HepG2 (cell line): ENCODE measurements at regions not wholly inside any gene's neighbourhood (a gene's known extent, or its start where the extent isn't known, plus 50 kb on each side); places are given as distances from the start of the nearest gene placed in this dataset.

Experiments used
- ATAC-seq: fragments of 200-7000 bp; cut with Tn5 transposase; 3 replicates; pipeline ENCODE4 v1.9.1; 2020; ENCODE audit warnings: mild to moderate bottlenecking, moderate library complexity
- BruUV-seq: library from RNA; stranded (reverse); fragments of 400-500 nt; replicated peaks from 2 replicates; lab custom pipeline; 2021; lab: Mats Ljungman, UMichigan
- CTCF ChIA-PET: fragments of 300-600 bp; formaldehyde crosslinking; extraction: SDS; loops from one replicate; lab custom pipeline; 2021; ENCODE audit warnings: low total read pairs, inconsistent platforms, low intra/inter-chr PET ratio; lab: Yijun Ruan, JAX
- POLR2A ChIA-PET: fragments of 350-600 bp; sonication (Branson Sonifier 250); formaldehyde crosslinking; loops from one replicate; lab custom pipeline; 2020; ENCODE audit warnings: antibody characterized with exemption, inconsistent platforms; lab: Yijun Ruan, JAX
- DNase-seq: peaks from one replicate; pipeline ENCODE4 v3.0.0-alpha.2; 2015; ENCODE audit warnings: low spot score
- FAIRE-seq: peaks from 3 replicates; lab custom pipeline; 2011; peaks lifted over from hg19 to GRCh38; lab: Jason Lieb, UNC
- H2AFZ ChIP-seq: one replicate; pipeline ENCODE4 v1.6.1; 2011; ENCODE audit warnings: low read length, inconsistent platforms
- H3K27ac ChIP-seq: fragments of 300-600 bp; 3 replicates; pipeline ENCODE4 v1.8.0; 2011; ENCODE audit warnings: mixed run types, mild to moderate bottlenecking, mixed read lengths, low read length, inconsistent platforms; ENCODE audit not compliant: insufficient read depth; ENCODE audit errors: extremely low read length
- H3K27me3 ChIP-seq, 2 experiments: fragments of 200-600 bp in 1 of 2; 2 replicates in 1 of 2; 3 replicates in 1 of 2; pipeline versions ENCODE4 v1.6.0 to v1.8.0; 2011; ENCODE audit warnings: low read length in 2 of 2, mild to moderate bottlenecking in 2 of 2, moderate library complexity in 2 of 2, inconsistent platforms in 1 of 2; ENCODE audit not compliant: insufficient read depth in 2 of 2, control insufficient read depth in 1 of 2
- H3K36me3 ChIP-seq, 2 experiments: fragments of 200-600 bp in 1 of 2; replicated peaks in 1 of 2; 2 replicates in 1 of 2; 3 replicates in 1 of 2; pipeline versions ENCODE4 v1.5.1 to v1.8.0; 2011; ENCODE audit warnings: low read length in 2 of 2, inconsistent platforms in 1 of 2; ENCODE audit not compliant: insufficient read depth in 2 of 2, control insufficient read depth in 1 of 2
- H3K4me1 ChIP-seq: 2 replicates; pipeline ENCODE4 v1.5.1; 2012; ENCODE audit warnings: low read length, inconsistent platforms; ENCODE audit not compliant: insufficient read depth
- H3K4me2 ChIP-seq: 2 replicates; pipeline ENCODE4 v1.6.0; 2011; ENCODE audit warnings: low read depth, low read length, inconsistent platforms
- H3K4me3 ChIP-seq, 3 experiments: fragments of 200-600 bp in 1 of 3; sonication (generic), shearing (Covaris generic) in 1 of 3; replicated peaks in 1 of 3; 2 replicates each; pipeline ENCODE4 v1.5.1; 2011 to 2016; ENCODE audit warnings: low read length in 3 of 3, inconsistent platforms in 2 of 3, low read depth in 2 of 3, mild to moderate bottlenecking in 2 of 3, control low read depth in 1 of 3, mixed read lengths in 1 of 3; ENCODE audit not compliant: insufficient read depth in 1 of 3
- H3K79me2 ChIP-seq: one replicate; pipeline ENCODE4 v1.6.1; 2011; ENCODE audit warnings: low read length, inconsistent platforms; ENCODE audit not compliant: insufficient read depth
- H3K9ac ChIP-seq: 2 replicates; pipeline ENCODE4 v1.6.0; 2011; ENCODE audit warnings: mild to moderate bottlenecking, low read depth, low read length, inconsistent platforms; ENCODE audit not compliant: insufficient read depth
- H3K9me3 ChIP-seq: 2 replicates; pipeline ENCODE4 v1.5.1; 2012; ENCODE audit warnings: mild to moderate bottlenecking, low read length
- H4K20me1 ChIP-seq: 2 replicates; pipeline ENCODE4 v1.6.0; 2011; ENCODE audit warnings: inconsistent platforms, mild to moderate bottlenecking, low read length, moderate library complexity; ENCODE audit not compliant: insufficient read depth
- CTCF ChIP-seq: sonication (generic); formaldehyde crosslinking; IDR thresholded peaks from 2 replicates; pipeline ENCODE4 v1.5.0; 2020; ENCODE audit warnings: mild to moderate bottlenecking, missing genetic modification reagents, moderate library complexity
- MYNN ChIP-seq: sonication (generic); formaldehyde crosslinking; IDR thresholded peaks from 2 replicates; pipeline ENCODE4 v1.4.0; 2020; ENCODE audit warnings: mild to moderate bottlenecking, low read depth, missing genetic modification reagents
- POGK ChIP-seq: sonication (generic); formaldehyde crosslinking; conservative IDR thresholded peaks from 2 replicates; pipeline ENCODE4 v1.8.0; 2022; ENCODE audit warnings: mild to moderate bottlenecking, moderate library complexity, missing genetic modification reagents
- STAG1 ChIP-seq: sonication (generic); formaldehyde crosslinking; IDR thresholded peaks from 2 replicates; pipeline ENCODE4 v1.4.0; 2020; ENCODE audit warnings: missing genetic modification reagents
- WGBS: methylation state at CpG from one replicate; pipeline ENCODE4 v1.1.6; 2017; ENCODE audit warnings: low lambda C conversion rate; 5-methylcytosine and 5-hydroxymethylcytosine counted together
- in situ Hi-C: cut with HindIII; loops from 2 replicates; pipeline ENCODE4 v1.10.0; 2017; ENCODE audit warnings: low pct_unique_long_range_greater_than_20kb; ENCODE audit not compliant: extremely low pct_ligation_motif_present
- intact Hi-C: fragments of 100-400 bp; cut with micrococcal nuclease; formaldehyde crosslinking; loops from one replicate; pipeline ENCODE4 v1.10.0; 2022; ENCODE audit not compliant: unreplicated experiment

GRCh38 chr10:4174197-4174596, 389.2 kb upstream of the KLF6 start:
- intact Hi-C loops (no loop called here), in situ Hi-C loops (no loop called here)
- WGBS = 35% methylated on average over 8 of the region's 9 CpGs
- no peaks in the 10 kb centered on the region for H3K79me2 ChIP-seq
- H3K4me1 ChIP-seq = no peaks in the 10 kb centered on the region
- no peaks in the 10 kb centered on the region for H4K20me1 ChIP-seq
- TF ChIP-seq POGK (CRISPR knock-in tag) (no peak), STAG1 (CRISPR knock-in tag) (peak; percentile 58), MYNN (CRISPR knock-in tag) (no peak), CTCF (CRISPR knock-in tag) (0 out of 2 replicates have a peak, but pooled peaks have one; percentile 28)
- no TSS peak for BruUV-seq
- H3K9me3 ChIP-seq = no peaks in the 10 kb centered on the region
- H3K9ac ChIP-seq = no peak overlapping the region
- ATAC-seq (peak; percentile 54; the same call in 2 of the 3 replicates), DNase-seq (peak; percentile 7), FAIRE-seq (no peak)
- H3K4me2 ChIP-seq = no peak overlapping the region
- H3K36me3 ChIP-seq = no peaks in the 10 kb centered on the region
- H3K4me3 ChIP-seq = no peak overlapping the region
- H3K27me3 ChIP-seq = peaks cover 0 to 5% of the 10 kb centered on the region in 2 experiments; a peak in 2 of 5 replicates
- CTCF ChIA-PET = no interaction called here
- POLR2A ChIA-PET = no interaction called here
- H2AFZ ChIP-seq = no peak overlapping the region
- H3K27ac ChIP-seq = no peak overlapping the region
